G401 (cell line): ENCODE measurements at regions not wholly inside any gene's neighbourhood (a gene's known extent, or its start where the extent isn't known, plus 50 kb on each side); places are given as distances from the start of the nearest gene placed in this dataset.

ENCODE experiments used
- DNase-seq: peaks from one replicate; pipeline ENCODE4 v3.0.0-alpha.2; 2015; ENCODE audit warnings: low spot score
- in situ Hi-C: cut with HindIII; loops from 2 replicates; pipeline ENCODE4 v1.10.0; 2016; ENCODE audit warnings: low sequenced_read_pairs, mixed read lengths

- in situ Hi-C loops, result no loop called here
Observed at GRCh38 chr2:37582481-37583220, 88.8 kb downstream of the CDC42EP3 start.

DNA sequence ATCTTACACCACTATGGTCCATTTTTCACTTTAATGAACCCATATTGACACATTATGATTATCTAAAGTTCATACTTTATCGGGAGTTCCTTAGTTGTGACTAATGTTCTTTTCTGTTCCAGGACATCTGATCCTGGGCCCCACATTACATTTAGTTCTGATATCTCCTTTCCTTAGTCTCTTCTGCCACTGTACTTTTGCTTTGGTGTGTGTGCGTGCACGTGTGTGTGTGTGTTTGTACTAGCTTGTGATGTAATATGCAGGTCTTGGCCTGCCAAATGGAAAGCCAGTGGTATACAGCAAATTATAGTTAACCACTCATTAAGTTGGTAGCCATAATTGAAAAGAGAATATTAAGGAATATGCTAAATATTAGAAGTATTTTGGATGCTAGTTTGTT lies 88.0 kb downstream of the CDC42EP3 start:
- no peak for DNase-seq
- in situ Hi-C loops, result no loop called here

More at GRCh38 chr2:37582481-37583220, 88.8 kb downstream of the CDC42EP3 start:
- DNase-seq, result no peak

- in situ Hi-C loops, result no loop called here
- no peak for DNase-seq
Observed at GRCh38 chr2:37583867-37584266, 87.6 kb downstream of the CDC42EP3 start.

GRCh38 chr2:37585295-37585908 lies 86.0 kb downstream of the CDC42EP3 start:
- in situ Hi-C loops, result no loop called here
- DNase-seq, result no peak

DNA sequence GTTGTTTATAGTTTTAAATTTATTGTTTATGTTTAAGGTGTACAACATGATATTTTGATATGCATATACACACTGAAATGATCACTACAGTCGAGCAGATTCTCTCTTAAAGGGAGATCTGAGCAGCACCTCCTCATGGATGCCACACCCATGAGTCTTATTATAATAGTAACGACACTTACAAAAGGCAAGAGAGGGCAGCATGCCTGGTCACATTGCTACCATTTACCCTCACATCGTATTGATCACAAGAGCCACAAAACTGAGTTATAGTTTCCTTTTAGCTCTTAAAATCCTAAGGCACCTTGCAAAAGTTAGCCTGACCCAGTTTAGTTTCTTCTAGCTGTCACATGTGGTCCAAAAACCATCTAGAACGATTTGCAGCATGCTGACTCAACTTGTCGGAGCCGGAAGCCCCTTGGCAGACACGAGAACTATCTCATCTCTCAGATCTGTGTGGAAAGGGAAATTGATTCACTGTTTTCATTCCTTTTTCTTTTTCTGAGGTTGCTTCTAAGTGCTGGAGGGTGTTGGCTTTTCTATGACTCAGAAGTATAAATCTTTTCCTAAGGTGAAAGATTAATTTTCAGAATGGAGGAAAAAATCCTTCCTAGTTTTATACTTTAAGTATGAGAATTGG lies 85.3 kb downstream of the CDC42EP3 start:
- in situ Hi-C loops, result no loop called here
- DNase-seq, result no peak

GRCh38 chr2:37586663-37587317 lies 84.7 kb downstream of the CDC42EP3 start:
- in situ Hi-C loops, result no loop called here
- no peak for DNase-seq

DNA sequence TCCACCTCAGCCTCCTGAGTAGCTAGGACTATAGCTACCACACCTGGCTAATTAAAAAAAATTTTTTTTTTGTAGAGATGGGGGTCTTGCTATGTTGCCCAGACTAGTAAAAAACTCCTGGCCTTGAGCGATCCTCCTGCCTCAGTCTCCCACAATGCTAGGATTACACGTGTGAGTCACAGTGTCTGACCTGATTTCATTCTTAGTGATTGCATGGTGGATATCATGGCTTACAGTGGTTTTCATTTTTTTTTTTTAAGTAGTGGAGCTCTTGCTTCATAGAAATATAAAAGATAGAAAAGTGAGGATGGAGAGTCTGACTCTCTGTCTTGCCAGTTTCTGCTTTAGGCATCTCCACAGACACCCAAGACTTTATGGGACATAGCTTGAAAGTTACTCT lies 83.6 kb downstream of the CDC42EP3 start:
- no peak for DNase-seq
- in situ Hi-C loops, result no loop called here

DNA sequence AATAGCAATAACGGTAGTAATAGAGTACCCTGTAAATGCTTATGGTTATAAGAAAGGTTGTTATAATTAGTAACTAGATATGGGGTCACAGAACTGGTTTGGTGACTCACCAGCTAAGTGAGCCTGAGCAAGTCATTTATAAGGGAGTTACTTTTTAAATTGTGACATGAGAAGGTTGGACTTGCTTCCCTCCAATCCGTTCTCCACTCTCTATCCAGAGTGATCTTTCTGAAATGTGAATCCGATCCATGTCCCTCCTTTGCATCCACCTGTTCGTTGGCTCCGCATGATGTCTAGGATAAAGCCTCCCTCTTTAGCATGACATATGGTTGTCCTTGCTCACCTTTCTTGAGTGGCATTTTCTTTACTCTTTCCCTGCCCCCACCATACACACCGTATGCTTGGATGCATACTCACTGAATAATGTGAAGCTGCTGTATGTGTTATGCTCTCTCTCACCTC lies 83.1 kb downstream of the CDC42EP3 start:
- no peak for DNase-seq
- in situ Hi-C loops, result no loop called here

DNA sequence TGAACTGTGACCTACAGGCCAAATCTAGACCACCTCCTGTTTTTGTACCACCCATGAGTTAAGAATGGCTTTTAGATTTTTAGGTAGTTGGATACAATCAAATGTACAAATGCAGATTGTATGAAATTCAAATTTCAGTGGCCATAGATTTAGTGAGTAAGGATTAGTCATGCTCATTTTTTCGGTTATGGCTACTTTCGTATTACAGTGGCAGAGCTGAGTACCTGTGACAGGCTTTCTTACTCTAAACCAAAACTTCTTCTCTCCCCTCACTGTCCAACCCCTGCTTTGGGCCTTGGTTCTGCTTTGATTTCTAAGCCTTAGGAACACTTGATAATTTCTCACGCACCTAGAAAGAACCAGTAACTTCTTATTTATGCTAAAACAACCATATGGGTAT lies 82.1 kb downstream of the CDC42EP3 start:
- no peak for DNase-seq
- in situ Hi-C loops, result no loop called here

DNA sequence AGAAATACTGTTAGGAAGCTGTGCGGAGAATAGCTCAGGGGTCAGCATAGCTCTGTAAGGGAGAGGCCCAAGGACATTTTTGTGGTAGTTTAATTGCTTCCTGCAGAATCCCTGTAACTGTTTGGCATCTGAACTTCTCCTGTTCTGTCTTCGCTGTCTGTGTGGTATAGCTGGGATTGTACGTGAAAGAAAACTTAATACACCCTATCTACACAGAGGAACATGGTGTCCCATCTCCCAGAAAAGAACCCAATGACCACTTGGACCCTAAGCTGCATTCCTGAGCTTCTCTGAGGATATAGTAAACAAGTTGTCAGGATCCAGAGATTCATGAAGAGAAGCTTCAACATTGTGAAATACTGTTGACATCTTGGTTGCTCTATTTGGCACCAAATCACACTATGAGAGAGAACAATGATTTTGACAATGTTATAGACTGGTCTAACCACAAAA lies 81.3 kb downstream of the CDC42EP3 start:
- in situ Hi-C loops, result no loop called here
- DNase-seq, result no peak
